SK-N-SH treated with all-trans-retinoic acid at 6 μM for 48 hours (cell line): ENCODE measurements at regions not wholly inside any gene's neighbourhood (a gene's known extent, or its start where the extent isn't known, plus 50 kb on each side); places are given as distances from the start of the nearest gene placed in this dataset.

Experiments used
- ATAC-seq: fragments of 200-7000 bp; cut with Tn5 transposase; 3 replicates; pipeline ENCODE4 v1.9.1; 2020; ENCODE audit warnings: mild to moderate bottlenecking, moderate library complexity
- ARNTL ChIP-seq: fragments of 450-650 bp; formaldehyde crosslinking; IDR thresholded peaks from 2 replicates; pipeline ENCODE4 v1.5.0; 2020; ENCODE audit warnings: low read depth, mild to moderate bottlenecking, moderate library complexity, borderline replicate concordance
- BACH2 ChIP-seq: fragments of 250-450 bp; sonication (Bioruptor Pico); IDR thresholded peaks from 2 replicates; pipeline ENCODE4 v1.9.0; 2021; ENCODE audit warnings: mild to moderate bottlenecking, borderline replicate concordance
- CSDC2 ChIP-seq: fragments of 250-450 bp; sonication (Bioruptor Pico); IDR thresholded peaks from 2 replicates; pipeline ENCODE4 v1.5.0; 2020; ENCODE audit warnings: mild to moderate bottlenecking, moderate library complexity
- ESRRG ChIP-seq: fragments of 250-450 bp; sonication (Bioruptor Pico); IDR thresholded peaks from 2 replicates; pipeline ENCODE4 v1.6.1; 2021; ENCODE audit warnings: mild to moderate bottlenecking
- GLIS3 ChIP-seq: fragments of 250-450 bp; sonication (Bioruptor Pico); IDR thresholded peaks from 2 replicates; pipeline ENCODE4 v1.5.0; 2020; ENCODE audit warnings: mild to moderate bottlenecking, moderate library complexity
- ISL1 ChIP-seq: fragments of 250-450 bp; sonication (Bioruptor Pico); IDR thresholded peaks from 2 replicates; pipeline ENCODE4 v2.1.2; 2022; ENCODE audit warnings: mild to moderate bottlenecking, moderate library complexity
- OSR1 ChIP-seq: fragments of 250-450 bp; sonication (Bioruptor Pico); IDR thresholded peaks from 2 replicates; pipeline ENCODE4 v1.8.0; 2022; ENCODE audit warnings: moderate library complexity, mild to moderate bottlenecking, inconsistent platforms
- PPARA ChIP-seq: fragments of 250-450 bp; sonication (Bioruptor Pico); IDR thresholded peaks from 2 replicates; pipeline ENCODE4 v1.5.0; 2020; ENCODE audit warnings: mild to moderate bottlenecking, borderline replicate concordance
- RARB ChIP-seq: fragments of 250-450 bp; sonication (Bioruptor Pico); IDR thresholded peaks from 2 replicates; pipeline ENCODE4 v1.8.0; 2021; ENCODE audit warnings: mild to moderate bottlenecking, moderate library complexity
- SNAI2 ChIP-seq: fragments of 250-450 bp; sonication (Bioruptor Pico); IDR thresholded peaks from 2 replicates; pipeline ENCODE4 v1.5.0; 2020; ENCODE audit warnings: mild to moderate bottlenecking, moderate library complexity
- TCF4 ChIP-seq: fragments of 250-450 bp; sonication (Bioruptor Pico); IDR thresholded peaks from 2 replicates; pipeline ENCODE4 v1.8.0; 2021; ENCODE audit warnings: mild to moderate bottlenecking, moderate library complexity, borderline replicate concordance
- TOX ChIP-seq: fragments of 250-450 bp; sonication (Bioruptor Pico); IDR thresholded peaks from 2 replicates; pipeline ENCODE4 v1.8.0; 2021; ENCODE audit warnings: mild to moderate bottlenecking, moderate library complexity, borderline replicate concordance
- ZC3H10 ChIP-seq: fragments of 250-450 bp; sonication (Bioruptor Pico); IDR thresholded peaks from 2 replicates; pipeline ENCODE4 v1.5.1; 2021; ENCODE audit warnings: mild to moderate bottlenecking, moderate library complexity
- ZFP3 ChIP-seq: fragments of 250-450 bp; sonication (Bioruptor Pico); IDR thresholded peaks from 2 replicates; pipeline ENCODE4 v1.5.0; 2020; ENCODE audit warnings: mild to moderate bottlenecking, moderate library complexity
- ZFP30 ChIP-seq: fragments of 450-650 bp; formaldehyde crosslinking; IDR thresholded peaks from 2 replicates; pipeline ENCODE4 v1.5.0; 2022; ENCODE audit warnings: mild to moderate bottlenecking, moderate library complexity
- ZNF565 ChIP-seq: fragments of 450-650 bp; formaldehyde crosslinking; conservative IDR thresholded peaks from 2 replicates; pipeline ENCODE4 v1.5.0; 2020; ENCODE audit warnings: low read depth, mild to moderate bottlenecking, moderate library complexity
- ZNF70 ChIP-seq: fragments of 450-650 bp; formaldehyde crosslinking; IDR thresholded peaks from 2 replicates; pipeline ENCODE4 v1.5.0; 2020; ENCODE audit warnings: mild to moderate bottlenecking, moderate library complexity
- ZNF8 ChIP-seq: fragments of 450-650 bp; formaldehyde crosslinking; IDR thresholded peaks from 2 replicates; pipeline ENCODE4 v1.5.0; 2020; ENCODE audit warnings: mild to moderate bottlenecking, moderate library complexity
- TF ChIP-seq, protein P1 (sequence below): fragments of 250-450 bp; sonication (Bioruptor Pico); IDR thresholded peaks from 2 replicates; pipeline ENCODE4 v1.8.0; 2020; ENCODE audit warnings: mild to moderate bottlenecking, moderate library complexity, borderline replicate concordance
- TF ChIP-seq, protein P2 (sequence below): fragments of 250-450 bp; sonication (Bioruptor Pico); IDR thresholded peaks from 2 replicates; pipeline ENCODE4 v1.5.0; 2020; ENCODE audit warnings: mild to moderate bottlenecking, moderate library complexity
- TF ChIP-seq, protein P3 (sequence below): fragments of 250-450 bp; sonication (Bioruptor Pico); IDR thresholded peaks from 2 replicates; pipeline ENCODE4 v1.5.1; 2021; ENCODE audit warnings: mild to moderate bottlenecking, moderate library complexity
- TF ChIP-seq, protein P4 (sequence below): fragments of 250-450 bp; sonication (Bioruptor Pico); IDR thresholded peaks from 2 replicates; pipeline ENCODE4 v1.8.0; 2021; ENCODE audit warnings: low read depth, mild to moderate bottlenecking, moderate library complexity, borderline replicate concordance

DNA sequence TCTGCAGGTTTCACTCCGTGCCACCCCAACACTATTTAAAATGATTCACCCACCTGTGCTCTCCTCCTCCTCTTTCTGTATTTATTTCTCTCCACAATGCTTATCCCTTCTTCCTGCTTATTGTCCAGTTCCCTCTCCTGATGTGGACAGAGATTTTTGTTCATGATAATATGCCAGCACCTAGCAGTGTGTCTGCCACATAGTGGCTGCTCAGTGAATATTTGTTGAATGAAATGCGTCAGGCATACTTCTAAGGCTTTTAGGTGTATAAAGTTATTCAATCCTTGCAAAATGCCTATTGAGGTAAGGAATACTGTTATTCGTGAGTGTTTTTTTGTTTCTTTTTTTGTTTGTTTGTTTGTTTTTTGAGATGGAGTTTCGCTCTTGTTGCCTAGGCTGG is 67.5 kb upstream of the MME start:
- ATAC-seq, result peak; percentile 75
- no peak for TF ChIP-seq BACH2 (CRISPR knock-in tag)
- TF ChIP-seq OSR1 (CRISPR knock-in tag), result no peak
- TF ChIP-seq ZFP3 (CRISPR knock-in tag), result no peak
- TF ChIP-seq, protein P1, sequence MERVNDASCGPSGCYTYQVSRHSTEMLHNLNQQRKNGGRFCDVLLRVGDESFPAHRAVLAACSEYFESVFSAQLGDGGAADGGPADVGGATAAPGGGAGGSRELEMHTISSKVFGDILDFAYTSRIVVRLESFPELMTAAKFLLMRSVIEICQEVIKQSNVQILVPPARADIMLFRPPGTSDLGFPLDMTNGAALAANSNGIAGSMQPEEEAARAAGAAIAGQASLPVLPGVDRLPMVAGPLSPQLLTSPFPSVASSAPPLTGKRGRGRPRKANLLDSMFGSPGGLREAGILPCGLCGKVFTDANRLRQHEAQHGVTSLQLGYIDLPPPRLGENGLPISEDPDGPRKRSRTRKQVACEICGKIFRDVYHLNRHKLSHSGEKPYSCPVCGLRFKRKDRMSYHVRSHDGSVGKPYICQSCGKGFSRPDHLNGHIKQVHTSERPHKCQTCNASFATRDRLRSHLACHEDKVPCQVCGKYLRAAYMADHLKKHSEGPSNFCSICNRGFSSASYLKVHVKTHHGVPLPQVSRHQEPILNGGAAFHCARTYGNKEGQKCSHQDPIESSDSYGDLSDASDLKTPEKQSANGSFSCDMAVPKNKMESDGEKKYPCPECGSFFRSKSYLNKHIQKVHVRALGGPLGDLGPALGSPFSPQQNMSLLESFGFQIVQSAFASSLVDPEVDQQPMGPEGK (CRISPR knock-in tag), result no peak
- no peak for TF ChIP-seq ZNF565 (CRISPR knock-in tag)
- TF ChIP-seq ISL1, result no peak
- no peak for TF ChIP-seq ARNTL (CRISPR knock-in tag)
- TF ChIP-seq GLIS3 (CRISPR knock-in tag), result no peak
- no peak for TF ChIP-seq CSDC2
- no peak for TF ChIP-seq TCF4 (CRISPR knock-in tag)
- TF ChIP-seq TOX (CRISPR knock-in tag), result no peak

DNA sequence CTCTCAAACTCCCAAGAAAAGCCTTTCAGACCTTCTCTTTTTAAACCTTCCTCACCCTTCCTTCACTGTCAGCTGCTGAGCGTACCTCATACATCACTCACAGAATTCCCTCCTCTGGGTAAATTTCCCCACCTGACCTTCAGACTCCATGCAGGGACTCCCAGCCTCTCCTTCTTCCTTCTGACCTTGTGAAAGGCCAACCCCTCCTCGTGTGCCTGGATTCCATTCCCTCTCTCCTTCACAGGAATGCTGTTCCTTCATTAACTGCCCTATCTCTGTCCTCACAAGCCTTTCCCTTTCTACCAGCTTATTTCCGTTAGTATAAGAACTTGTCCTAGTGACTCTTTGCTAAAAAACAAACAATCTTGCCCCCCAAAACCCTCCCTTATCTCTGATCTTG is 69.7 kb upstream of the MME start:
- no peak for ATAC-seq
- TF ChIP-seq GLIS3 (CRISPR knock-in tag), result no peak
- TF ChIP-seq ZFP3 (CRISPR knock-in tag), result no peak
- no peak for TF ChIP-seq ZNF565 (CRISPR knock-in tag)
- no peak for TF ChIP-seq ZNF8
- no peak for TF ChIP-seq CSDC2
- TF ChIP-seq RARB, result no peak
- no peak for TF ChIP-seq ESRRG
- TF ChIP-seq, protein P2, sequence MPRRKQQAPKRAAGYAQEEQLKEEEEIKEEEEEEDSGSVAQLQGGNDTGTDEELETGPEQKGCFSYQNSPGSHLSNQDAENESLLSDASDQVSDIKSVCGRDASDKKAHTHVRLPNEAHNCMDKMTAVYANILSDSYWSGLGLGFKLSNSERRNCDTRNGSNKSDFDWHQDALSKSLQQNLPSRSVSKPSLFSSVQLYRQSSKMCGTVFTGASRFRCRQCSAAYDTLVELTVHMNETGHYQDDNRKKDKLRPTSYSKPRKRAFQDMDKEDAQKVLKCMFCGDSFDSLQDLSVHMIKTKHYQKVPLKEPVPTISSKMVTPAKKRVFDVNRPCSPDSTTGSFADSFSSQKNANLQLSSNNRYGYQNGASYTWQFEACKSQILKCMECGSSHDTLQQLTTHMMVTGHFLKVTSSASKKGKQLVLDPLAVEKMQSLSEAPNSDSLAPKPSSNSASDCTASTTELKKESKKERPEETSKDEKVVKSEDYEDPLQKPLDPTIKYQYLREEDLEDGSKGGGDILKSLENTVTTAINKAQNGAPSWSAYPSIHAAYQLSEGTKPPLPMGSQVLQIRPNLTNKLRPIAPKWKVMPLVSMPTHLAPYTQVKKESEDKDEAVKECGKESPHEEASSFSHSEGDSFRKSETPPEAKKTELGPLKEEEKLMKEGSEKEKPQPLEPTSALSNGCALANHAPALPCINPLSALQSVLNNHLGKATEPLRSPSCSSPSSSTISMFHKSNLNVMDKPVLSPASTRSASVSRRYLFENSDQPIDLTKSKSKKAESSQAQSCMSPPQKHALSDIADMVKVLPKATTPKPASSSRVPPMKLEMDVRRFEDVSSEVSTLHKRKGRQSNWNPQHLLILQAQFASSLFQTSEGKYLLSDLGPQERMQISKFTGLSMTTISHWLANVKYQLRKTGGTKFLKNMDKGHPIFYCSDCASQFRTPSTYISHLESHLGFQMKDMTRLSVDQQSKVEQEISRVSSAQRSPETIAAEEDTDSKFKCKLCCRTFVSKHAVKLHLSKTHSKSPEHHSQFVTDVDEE (CRISPR knock-in tag), result no peak
- TF ChIP-seq, protein P1 (CRISPR knock-in tag), result no peak
- TF ChIP-seq, protein P3, sequence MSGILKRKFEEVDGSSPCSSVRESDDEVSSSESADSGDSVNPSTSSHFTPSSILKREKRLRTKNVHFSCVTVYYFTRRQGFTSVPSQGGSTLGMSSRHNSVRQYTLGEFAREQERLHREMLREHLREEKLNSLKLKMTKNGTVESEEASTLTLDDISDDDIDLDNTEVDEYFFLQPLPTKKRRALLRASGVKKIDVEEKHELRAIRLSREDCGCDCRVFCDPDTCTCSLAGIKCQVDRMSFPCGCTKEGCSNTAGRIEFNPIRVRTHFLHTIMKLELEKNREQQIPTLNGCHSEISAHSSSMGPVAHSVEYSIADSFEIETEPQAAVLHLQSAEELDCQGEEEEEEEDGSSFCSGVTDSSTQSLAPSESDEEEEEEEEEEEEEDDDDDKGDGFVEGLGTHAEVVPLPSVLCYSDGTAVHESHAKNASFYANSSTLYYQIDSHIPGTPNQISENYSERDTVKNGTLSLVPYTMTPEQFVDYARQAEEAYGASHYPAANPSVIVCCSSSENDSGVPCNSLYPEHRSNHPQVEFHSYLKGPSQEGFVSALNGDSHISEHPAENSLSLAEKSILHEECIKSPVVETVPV, result no peak
- TF ChIP-seq ZFP30 (CRISPR knock-in tag), result no peak
- no peak for TF ChIP-seq TOX (CRISPR knock-in tag)
- no peak for TF ChIP-seq SNAI2 (CRISPR knock-in tag)
- TF ChIP-seq ZNF70 (CRISPR knock-in tag), result no peak

DNA sequence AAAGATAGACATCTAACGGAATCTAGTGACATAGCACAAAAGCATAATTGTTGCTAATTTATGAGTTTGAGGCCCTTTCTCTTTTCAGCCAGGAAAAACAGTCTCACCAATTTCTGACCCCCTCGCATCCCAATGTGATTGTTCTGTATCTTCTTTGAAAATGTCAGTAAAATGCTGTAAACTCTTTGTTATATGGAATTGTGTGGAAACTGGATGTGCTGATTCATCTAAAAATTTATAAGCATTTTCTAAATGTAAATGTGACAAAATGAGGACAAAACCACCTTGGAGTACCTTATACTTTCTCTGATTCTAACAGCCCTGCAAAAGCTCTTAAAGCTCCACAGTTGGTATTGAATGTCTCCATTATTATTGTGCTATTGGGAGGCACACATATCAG is 70.9 kb upstream of the MME start:
- ATAC-seq, result no peak
- TF ChIP-seq, protein P1 (CRISPR knock-in tag), result no peak
- TF ChIP-seq SNAI2 (CRISPR knock-in tag), result no peak
- TF ChIP-seq ISL1, result no peak
- TF ChIP-seq ZNF70 (CRISPR knock-in tag), result no peak
- no peak for TF ChIP-seq ZC3H10 (CRISPR knock-in tag)
- no peak for TF ChIP-seq PPARA (CRISPR knock-in tag)
- TF ChIP-seq ZNF565 (CRISPR knock-in tag), result no peak
- no peak for TF ChIP-seq OSR1 (CRISPR knock-in tag)
- TF ChIP-seq ESRRG, result no peak
- TF ChIP-seq, protein P3, result no peak
- TF ChIP-seq ARNTL (CRISPR knock-in tag), result no peak
- TF ChIP-seq GLIS3 (CRISPR knock-in tag), result no peak
- TF ChIP-seq, protein P4, sequence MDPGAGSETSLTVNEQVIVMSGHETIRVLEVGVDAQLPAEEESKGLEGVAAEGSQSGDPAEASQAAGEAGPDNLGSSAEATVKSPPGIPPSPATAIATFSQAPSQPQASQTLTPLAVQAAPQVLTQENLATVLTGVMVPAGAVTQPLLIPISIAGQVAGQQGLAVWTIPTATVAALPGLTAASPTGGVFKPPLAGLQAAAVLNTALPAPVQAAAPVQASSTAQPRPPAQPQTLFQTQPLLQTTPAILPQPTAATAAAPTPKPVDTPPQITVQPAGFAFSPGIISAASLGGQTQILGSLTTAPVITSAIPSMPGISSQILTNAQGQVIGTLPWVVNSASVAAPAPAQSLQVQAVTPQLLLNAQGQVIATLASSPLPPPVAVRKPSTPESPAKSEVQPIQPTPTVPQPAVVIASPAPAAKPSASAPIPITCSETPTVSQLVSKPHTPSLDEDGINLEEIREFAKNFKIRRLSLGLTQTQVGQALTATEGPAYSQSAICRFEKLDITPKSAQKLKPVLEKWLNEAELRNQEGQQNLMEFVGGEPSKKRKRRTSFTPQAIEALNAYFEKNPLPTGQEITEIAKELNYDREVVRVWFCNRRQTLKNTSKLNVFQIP (CRISPR knock-in tag), result no peak
- TF ChIP-seq RARB, result no peak
- no peak for TF ChIP-seq BACH2 (CRISPR knock-in tag)
- TF ChIP-seq ZFP3 (CRISPR knock-in tag), result no peak
